Osteoblast (primary cell): ENCODE measurements at regions not wholly inside any gene's neighbourhood (a gene's known extent, or its start where the extent isn't known, plus 50 kb on each side); places are given as distances from the start of the nearest gene placed in this dataset.

Experiments
- DNase-seq: peaks from one replicate; pipeline ENCODE4 v3.0.0; 2011; ENCODE audit warnings: low spot score, mixed read lengths; ENCODE audit not compliant: insufficient read length; ENCODE audit errors: missing footprints
- H2AFZ ChIP-seq: 2 replicates; pipeline ENCODE4 v1.6.0; 2011; ENCODE audit warnings: mild to moderate bottlenecking, low read length
- H3K27ac ChIP-seq: 2 replicates; pipeline ENCODE4 v1.5.1; 2011; ENCODE audit warnings: mild to moderate bottlenecking, low read depth, low read length, moderate library complexity
- H3K27me3 ChIP-seq: 2 replicates; pipeline ENCODE4 v1.6.0; 2012; ENCODE audit warnings: mild to moderate bottlenecking, control low read depth, inconsistent platforms, low read length, moderate library complexity; ENCODE audit not compliant: insufficient read depth
- H3K36me3 ChIP-seq: 2 replicates; pipeline ENCODE4 v1.5.1; 2011; ENCODE audit warnings: mild to moderate bottlenecking, low read length, control low read depth, moderate library complexity; ENCODE audit not compliant: insufficient read depth
- H3K4me1 ChIP-seq: 2 replicates; pipeline ENCODE4 v1.5.1; 2011; ENCODE audit warnings: mild to moderate bottlenecking, low read length, control low read depth, moderate library complexity; ENCODE audit not compliant: insufficient read depth
- H3K4me2 ChIP-seq: 2 replicates; pipeline ENCODE4 v1.6.0; 2011; ENCODE audit warnings: mild to moderate bottlenecking, low read length; ENCODE audit not compliant: insufficient read depth
- H3K4me3 ChIP-seq: fragments of 200-600 bp; sonication (generic); 3 replicates; pipeline ENCODE4 v1.5.1; 2012; ENCODE audit warnings: mild to moderate bottlenecking, low read length, inconsistent platforms; ENCODE audit not compliant: insufficient read depth
- H3K79me2 ChIP-seq: 2 replicates; pipeline ENCODE4 v1.6.0; 2012; ENCODE audit warnings: mild to moderate bottlenecking, low read length, control low read depth, inconsistent platforms; ENCODE audit not compliant: insufficient read depth
- H3K9me3 ChIP-seq: 2 replicates; pipeline ENCODE4 v1.5.1; 2011; ENCODE audit warnings: low read depth, low read length, control low read depth
- H4K20me1 ChIP-seq: 2 replicates; pipeline ENCODE4 v1.6.0; 2012; ENCODE audit warnings: mild to moderate bottlenecking, low read length, control low read depth; ENCODE audit not compliant: insufficient read depth
- CTCF ChIP-seq: IDR thresholded peaks from 2 replicates; pipeline ENCODE4 v1.5.1; 2011; ENCODE audit warnings: mild to moderate bottlenecking, low read depth, low read length, moderate library complexity; ENCODE audit errors: extremely low read depth

- no peak overlapping the region for H2AFZ ChIP-seq
- no peaks in the 10 kb centered on the region for H4K20me1 ChIP-seq
- no peaks in the 10 kb centered on the region for H3K36me3 ChIP-seq
- no peak overlapping the region for H3K27ac ChIP-seq
- H3K4me1 ChIP-seq: no peaks in the 10 kb centered on the region
- H3K79me2 ChIP-seq: no peaks in the 10 kb centered on the region
- no peak for DNase-seq
- TF ChIP-seq CTCF: no peak
- H3K27me3 ChIP-seq: no peaks in the 10 kb centered on the region
- no peak overlapping the region for H3K4me2 ChIP-seq
- H3K9me3 ChIP-seq: no peaks in the 10 kb centered on the region
- no peak overlapping the region for H3K4me3 ChIP-seq
Observed at GRCh38 chr4:126130215-126130614, 815.5 kb downstream of the FAT4 start.

GRCh38 chr4:126136922-126137781, 822.4 kb downstream of the FAT4 start:
- H3K4me2 ChIP-seq: no peak overlapping the region
- no peak overlapping the region for H3K4me3 ChIP-seq
- no peak for TF ChIP-seq CTCF
- no peaks in the 10 kb centered on the region for H3K79me2 ChIP-seq
- H3K27me3 ChIP-seq: no peaks in the 10 kb centered on the region
- no peaks in the 10 kb centered on the region for H3K36me3 ChIP-seq
- no peaks in the 10 kb centered on the region for H3K4me1 ChIP-seq
- H2AFZ ChIP-seq: no peak overlapping the region
- DNase-seq: no peak
- no peaks in the 10 kb centered on the region for H3K9me3 ChIP-seq
- H4K20me1 ChIP-seq: no peaks in the 10 kb centered on the region
- no peak overlapping the region for H3K27ac ChIP-seq

GRCh38 chr4:126137782-126138170, 823.0 kb downstream of the FAT4 start:
- no peak for TF ChIP-seq CTCF
- no peak overlapping the region for H3K4me3 ChIP-seq
- no peaks in the 10 kb centered on the region for H3K9me3 ChIP-seq
- H3K4me1 ChIP-seq: no peaks in the 10 kb centered on the region
- H3K27ac ChIP-seq: no peak overlapping the region
- no peaks in the 10 kb centered on the region for H3K36me3 ChIP-seq
- no peak for DNase-seq
- H3K4me2 ChIP-seq: no peak overlapping the region
- H3K79me2 ChIP-seq: no peaks in the 10 kb centered on the region
- no peaks in the 10 kb centered on the region for H4K20me1 ChIP-seq
- H3K27me3 ChIP-seq: no peaks in the 10 kb centered on the region
- no peak overlapping the region for H2AFZ ChIP-seq

- no peaks in the 10 kb centered on the region for H3K79me2 ChIP-seq
- no peaks in the 10 kb centered on the region for H3K9me3 ChIP-seq
- DNase-seq: no peak
- H3K36me3 ChIP-seq: no peaks in the 10 kb centered on the region
- H3K27ac ChIP-seq: no peak overlapping the region
- no peaks in the 10 kb centered on the region for H3K27me3 ChIP-seq
- H2AFZ ChIP-seq: no peak overlapping the region
- no peak overlapping the region for H3K4me3 ChIP-seq
- no peak overlapping the region for H3K4me2 ChIP-seq
- H3K4me1 ChIP-seq: no peaks in the 10 kb centered on the region
- H4K20me1 ChIP-seq: no peaks in the 10 kb centered on the region
- TF ChIP-seq CTCF: no peak
Observed at GRCh38 chr4:126144543-126145237, 829.9 kb downstream of the FAT4 start.
